Esophagus muscularis mucosa (tissue), 4 donors: ENCODE measurements at regions not wholly inside any gene's neighbourhood (a gene's known extent, or its start where the extent isn't known, plus 50 kb on each side); places are given as distances from the start of the nearest gene placed in this dataset.

ENCODE experiments used
- DNase-seq: peaks from one replicate; pipeline ENCODE4 v3.0.0-alpha.2; 2017; ENCODE audit errors: extremely low spot score
- H3K27ac ChIP-seq, 4 donors: fragments of 200-600 bp; sonication (generic); replicated peaks in 1 of 4; 1 replicate in 3 of 4; 2 replicates in 1 of 4; pipeline ENCODE4 v1.5.1; 2016 to 2019; ENCODE audit warnings: mild to moderate bottlenecking in 1 of 4
- H3K27me3 ChIP-seq, 4 donors: fragments of 200-600 bp; sonication (generic); one replicate each; pipeline versions ENCODE4 v1.5.1 to v1.6.0; 2016 to 2019
- H3K36me3 ChIP-seq, 4 donors: fragments of 200-600 bp; sonication (generic); one replicate each; pipeline ENCODE4 v1.5.1; 2016 to 2019
- H3K4me1 ChIP-seq, 4 donors: fragments of 200-600 bp; sonication (generic); one replicate each; pipeline ENCODE4 v1.5.1; 2016 to 2019
- H3K4me3 ChIP-seq, 4 donors: fragments of 200-600 bp; sonication (generic); 1 replicate in 2 of 4; 2 replicates in 2 of 4; pipeline ENCODE4 v1.5.1; 2016 to 2019; ENCODE audit warnings: mild to moderate bottlenecking in 4 of 4, moderate library complexity in 1 of 4
- H3K9me3 ChIP-seq, 4 donors: fragments of 200-600 bp; sonication (generic); 1 replicate in 3 of 4; 2 replicates in 1 of 4; pipeline ENCODE4 v1.5.1; 2016 to 2019
- EP300 ChIP-seq: sonication (generic); formaldehyde crosslinking; IDR thresholded peaks from one replicate; pipeline ENCODE4 v1.6.1; 2017; ENCODE audit warnings: antibody characterized with exemption
- POLR2A ChIP-seq: fragments of 450-650 bp; IDR thresholded peaks from one replicate; pipeline ENCODE4 v1.6.1; 2017; ENCODE audit warnings: antibody characterized with exemption, moderate library complexity, mild to moderate bottlenecking, low read depth
- POLR2AphosphoS5 ChIP-seq, 2 donors: sonication (generic); formaldehyde crosslinking; IDR thresholded peaks; one replicate each; pipeline ENCODE4 v1.6.1; 2017; ENCODE audit warnings: antibody characterized with exemption in 2 of 2
- WGBS: methylation state at CpG from one replicate; pipeline ENCODE4 v1.1.5; 2018; 5-methylcytosine and 5-hydroxymethylcytosine counted together
- intact Hi-C: fragments of 100-400 bp; cut with DNase I; formaldehyde crosslinking; loops from one replicate; pipeline ENCODE4 v1.15.1; 2023
- TF ChIP-seq, protein P1 (sequence below), 3 experiments: fragments of 200-600 bp in 2 of 3; fragments of 450-650 bp in 1 of 3; sonication (generic) in 2 of 3; IDR thresholded peaks; one replicate each; pipeline ENCODE4 v1.5.1; 2017 to 2019; ENCODE audit warnings: antibody characterized with exemption in 3 of 3, mild to moderate bottlenecking in 2 of 3, moderate library complexity in 1 of 3

GRCh38 chr12:115364921-115365320 lies 680.9 kb upstream of the TBX3 start:
- no peak for DNase-seq
- TF ChIP-seq EP300 (no peak), POLR2A (no peak), POLR2AphosphoS5 (IDR thresholded peaks at IDR 0.05) (no peak)
- TF ChIP-seq, protein P1, sequence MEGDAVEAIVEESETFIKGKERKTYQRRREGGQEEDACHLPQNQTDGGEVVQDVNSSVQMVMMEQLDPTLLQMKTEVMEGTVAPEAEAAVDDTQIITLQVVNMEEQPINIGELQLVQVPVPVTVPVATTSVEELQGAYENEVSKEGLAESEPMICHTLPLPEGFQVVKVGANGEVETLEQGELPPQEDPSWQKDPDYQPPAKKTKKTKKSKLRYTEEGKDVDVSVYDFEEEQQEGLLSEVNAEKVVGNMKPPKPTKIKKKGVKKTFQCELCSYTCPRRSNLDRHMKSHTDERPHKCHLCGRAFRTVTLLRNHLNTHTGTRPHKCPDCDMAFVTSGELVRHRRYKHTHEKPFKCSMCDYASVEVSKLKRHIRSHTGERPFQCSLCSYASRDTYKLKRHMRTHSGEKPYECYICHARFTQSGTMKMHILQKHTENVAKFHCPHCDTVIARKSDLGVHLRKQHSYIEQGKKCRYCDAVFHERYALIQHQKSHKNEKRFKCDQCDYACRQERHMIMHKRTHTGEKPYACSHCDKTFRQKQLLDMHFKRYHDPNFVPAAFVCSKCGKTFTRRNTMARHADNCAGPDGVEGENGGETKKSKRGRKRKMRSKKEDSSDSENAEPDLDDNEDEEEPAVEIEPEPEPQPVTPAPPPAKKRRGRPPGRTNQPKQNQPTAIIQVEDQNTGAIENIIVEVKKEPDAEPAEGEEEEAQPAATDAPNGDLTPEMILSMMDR (IDR thresholded peaks at IDR 0.05) = no peak
- H3K9me3 ChIP-seq = no peaks in the 10 kb centered on the region
- no peaks in the 10 kb centered on the region for H3K27me3 ChIP-seq
- WGBS = 57% methylated on average over 3 of the region's 3 CpGs
- intact Hi-C loops = no loop called here
- H3K36me3 ChIP-seq = no peaks in the 10 kb centered on the region
- no peak overlapping the region for H3K4me3 ChIP-seq
- no peaks in the 10 kb centered on the region for H3K4me1 ChIP-seq
- H3K27ac ChIP-seq = no peak overlapping the region

DNA sequence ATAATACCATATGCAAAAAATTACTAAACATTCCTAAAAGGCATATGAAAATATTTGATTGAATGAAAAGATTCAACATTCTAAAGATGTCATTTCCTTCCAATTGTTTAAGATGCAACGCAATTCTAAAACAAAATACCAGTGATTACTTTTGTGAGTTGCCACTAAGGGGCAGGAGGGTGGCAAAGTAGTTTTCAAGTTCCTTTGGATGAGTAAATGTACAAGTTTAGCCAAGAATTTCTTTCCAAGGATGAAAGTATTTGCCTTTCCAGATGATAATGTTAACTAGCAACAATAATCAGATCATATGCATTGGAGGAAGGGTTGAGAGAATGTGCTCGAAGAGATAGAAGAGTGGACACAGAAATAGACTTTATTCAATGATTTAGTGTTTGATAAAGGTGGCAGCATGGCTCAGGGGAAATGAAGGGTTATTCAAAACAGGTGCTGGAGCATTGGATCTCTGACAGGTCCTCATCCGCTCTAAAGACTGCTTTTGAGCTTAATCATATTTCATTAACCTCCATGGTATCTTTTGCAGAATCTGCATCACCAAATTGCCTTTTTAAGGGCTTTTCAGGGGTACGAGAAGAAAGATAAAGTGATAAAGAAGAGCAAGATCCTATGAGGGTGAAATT lies 678.5 kb upstream of the TBX3 start:
- 83% methylated on average over 4 of the region's 4 CpGs for WGBS
- Histone ChIP-seq H3K36me3 (no peaks in the 10 kb centered on the region), H3K9me3 (no peaks in the 10 kb centered on the region), H3K27ac (no peak overlapping the region), H3K27me3 (no peaks in the 10 kb centered on the region), H3K4me1 (no peaks in the 10 kb centered on the region), H3K4me3 (no peak overlapping the region)
- TF ChIP-seq POLR2A (no peak), POLR2AphosphoS5 (IDR thresholded peaks at IDR 0.05) (no peak), EP300 (no peak)
- TF ChIP-seq, protein P1 (IDR thresholded peaks at IDR 0.05) = no peak
- no peak for DNase-seq
- intact Hi-C loops = no loop called here

DNA sequence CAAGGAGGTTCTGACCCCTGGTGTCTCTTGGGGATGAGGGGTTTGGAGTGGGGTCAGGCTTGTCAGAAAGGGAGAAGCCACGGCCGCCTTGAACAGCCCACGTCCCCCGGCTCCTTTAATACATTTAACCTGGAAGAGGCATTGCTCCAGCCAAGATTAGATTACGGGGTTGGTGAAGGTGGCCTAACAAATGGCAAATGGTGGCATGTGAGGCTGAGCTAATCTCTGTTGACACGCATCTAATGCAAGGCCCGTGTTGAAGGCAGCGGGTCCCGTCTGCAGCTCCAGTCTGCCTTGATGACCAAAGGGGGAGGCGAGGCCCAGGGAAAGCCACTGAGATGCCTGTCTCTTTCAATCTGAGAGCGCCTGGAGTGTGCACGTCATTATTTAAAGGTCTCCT lies 673.7 kb upstream of the TBX3 start:
- DNase-seq = no peak
- peaks cover 2 to 13% (median 9%) of the 10 kb centered on the region in 4 donors for H3K4me1 ChIP-seq
- H3K27ac ChIP-seq = no peak overlapping the region
- 92% methylated on average over 12 of the region's 12 CpGs for whole genome bisulfite sequencing
- no peaks in the 10 kb centered on the region for H3K9me3 ChIP-seq
- intact Hi-C loops = no loop called here
- TF ChIP-seq, protein P1 (IDR thresholded peaks at IDR 0.05) = no peak
- TF ChIP-seq POLR2A = no peak
- no peak for TF ChIP-seq EP300
- no peak for TF ChIP-seq POLR2AphosphoS5 (IDR thresholded peaks at IDR 0.05)
- no peaks in the 10 kb centered on the region for H3K36me3 ChIP-seq
- no peaks in the 10 kb centered on the region for H3K27me3 ChIP-seq
- no peak overlapping the region for H3K4me3 ChIP-seq

GRCh38 chr12:115355301-115355700 lies 671.3 kb upstream of the TBX3 start:
- DNase-seq = no peak
- no peaks in the 10 kb centered on the region for H3K9me3 ChIP-seq
- WGBS = 95% methylated on average over 2 of the region's 2 CpGs
- H3K36me3 ChIP-seq = no peaks in the 10 kb centered on the region
- TF ChIP-seq POLR2AphosphoS5 (IDR thresholded peaks at IDR 0.05) = no peak
- TF ChIP-seq, protein P1 (IDR thresholded peaks at IDR 0.05) = no peak
- TF ChIP-seq POLR2A = no peak
- TF ChIP-seq EP300 = no peak
- intact Hi-C loops = no loop called here
- no peak overlapping the region for H3K27ac ChIP-seq
- H3K27me3 ChIP-seq = no peaks in the 10 kb centered on the region
- peaks cover 2 to 13% (median 9%) of the 10 kb centered on the region in 4 donors for H3K4me1 ChIP-seq
- no peak overlapping the region for H3K4me3 ChIP-seq
